OCI-LY3 (cell line): ENCODE measurements at regions not wholly inside any gene's neighbourhood (a gene's known extent, or its start where the extent isn't known, plus 50 kb on each side); places are given as distances from the start of the nearest gene placed in this dataset.

Experiments
- EZH2phosphoT487 ChIP-seq: fragments of 200-600 bp; shearing (Covaris generic); IDR thresholded peaks from 2 replicates; pipeline ENCODE4 v1.6.1; 2018; ENCODE audit warnings: antibody characterized with exemption, mixed run types, low read depth
- TF ChIP-seq, protein P1 (sequence below): fragments of 200-600, 300-600 bp; sonication (generic); IDR thresholded peaks from 2 replicates; pipeline ENCODE4 v1.5.1; 2014; ENCODE audit warnings: antibody characterized with exemption, low read length, low read depth

DNA sequence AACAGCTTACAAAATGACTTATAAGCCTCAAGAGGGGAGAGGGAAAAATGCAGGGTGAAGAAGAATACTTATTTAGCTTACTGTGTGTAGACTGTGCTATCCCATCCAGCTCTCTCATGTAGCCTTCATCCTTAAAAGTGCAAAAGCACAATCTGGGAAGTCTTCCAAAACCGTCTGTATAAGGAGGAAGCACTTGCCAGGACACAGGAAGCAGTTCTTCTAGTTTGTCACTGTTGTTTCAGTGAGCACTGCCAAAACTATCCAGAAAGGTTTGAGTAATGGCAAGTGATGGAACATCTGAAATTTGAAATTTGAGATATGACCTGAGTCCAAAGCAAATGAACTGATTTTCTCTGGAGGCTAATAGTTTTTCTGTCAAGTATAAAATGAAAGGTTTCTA lies 140.8 kb upstream of the ISL1 start:
- TF ChIP-seq, protein P1, sequence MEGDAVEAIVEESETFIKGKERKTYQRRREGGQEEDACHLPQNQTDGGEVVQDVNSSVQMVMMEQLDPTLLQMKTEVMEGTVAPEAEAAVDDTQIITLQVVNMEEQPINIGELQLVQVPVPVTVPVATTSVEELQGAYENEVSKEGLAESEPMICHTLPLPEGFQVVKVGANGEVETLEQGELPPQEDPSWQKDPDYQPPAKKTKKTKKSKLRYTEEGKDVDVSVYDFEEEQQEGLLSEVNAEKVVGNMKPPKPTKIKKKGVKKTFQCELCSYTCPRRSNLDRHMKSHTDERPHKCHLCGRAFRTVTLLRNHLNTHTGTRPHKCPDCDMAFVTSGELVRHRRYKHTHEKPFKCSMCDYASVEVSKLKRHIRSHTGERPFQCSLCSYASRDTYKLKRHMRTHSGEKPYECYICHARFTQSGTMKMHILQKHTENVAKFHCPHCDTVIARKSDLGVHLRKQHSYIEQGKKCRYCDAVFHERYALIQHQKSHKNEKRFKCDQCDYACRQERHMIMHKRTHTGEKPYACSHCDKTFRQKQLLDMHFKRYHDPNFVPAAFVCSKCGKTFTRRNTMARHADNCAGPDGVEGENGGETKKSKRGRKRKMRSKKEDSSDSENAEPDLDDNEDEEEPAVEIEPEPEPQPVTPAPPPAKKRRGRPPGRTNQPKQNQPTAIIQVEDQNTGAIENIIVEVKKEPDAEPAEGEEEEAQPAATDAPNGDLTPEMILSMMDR: no peak
- no peak for TF ChIP-seq EZH2phosphoT487
